ENCODE measurements at regions not wholly inside any gene's neighbourhood (a gene's known extent, or its start where the extent isn't known, plus 50 kb on each side); places are given as distances from the start of the nearest gene placed in this dataset.
A peak's percentile ranks its signal among the peaks of the same experiment; 100 is the strongest.
"Not testable (repeated sequence)": the region's sequence is repeated elsewhere in the genome, so short reads cannot be mapped to it uniquely, and the experiment has no call there.

- not testable (repeated sequence) for DNase-seq (ENCODE audit: low read depth)
Observed at GRCh38 chr13:52324831-52325230, 81.1 kb downstream of the THSD1 start.

- no peak for DNase-seq (ENCODE audit: low read depth)
Observed at GRCh38 chr13:52319876-52320275, 86.1 kb downstream of the THSD1 start.

- DNase-seq (ENCODE audit: low read depth) = not testable (repeated sequence)
Observed at GRCh38 chr13:52309833-52310232, 96.1 kb downstream of the THSD1 start.

- not testable (repeated sequence) for DNase-seq (ENCODE audit: low read depth)
Observed at GRCh38 chr13:52306336-52306735, 99.6 kb downstream of the THSD1 start.

- not testable (repeated sequence) for DNase-seq (ENCODE audit: low read depth)
Observed at GRCh38 chr13:52303098-52303497, 102.9 kb downstream of the THSD1 start.

- DNase-seq (ENCODE audit: low read depth) = not testable (repeated sequence)
Observed at GRCh38 chr13:52302688-52303087, 103.3 kb downstream of the THSD1 start.

GRCh38 chr13:52301810-52302400 is 104.1 kb downstream of the THSD1 start:
- DNase-seq (ENCODE audit: low read depth) = not testable (repeated sequence)

- not testable (repeated sequence) for DNase-seq (ENCODE audit: low read depth)
Observed at GRCh38 chr13:52298079-52298661, 107.8 kb downstream of the THSD1 start.

GRCh38 chr13:52288891-52289290 is 117.1 kb downstream of the THSD1 start:
- not testable (repeated sequence) for DNase-seq (ENCODE audit: low read depth)

GRCh38 chr13:52281387-52281786 is 122.0 kb upstream of the NEK3 start:
- DNase-seq (ENCODE audit: low read depth) = not testable (repeated sequence)

GRCh38 chr13:52279408-52279807 is 120.0 kb upstream of the NEK3 start:
- DNase-seq (ENCODE audit: low read depth) = not testable (repeated sequence)

GRCh38 chr13:52254299-52254698 is 94.9 kb upstream of the NEK3 start:
- not testable (repeated sequence) for DNase-seq (ENCODE audit: low read depth)

GRCh38 chr13:52240752-52241151 is 81.4 kb upstream of the NEK3 start:
- DNase-seq (ENCODE audit: low read depth) = not testable (repeated sequence)

- DNase-seq (ENCODE audit: low read depth) = peak; percentile 53
Observed at GRCh38 chr13:52235900-52236595, 76.7 kb upstream of the NEK3 start.

GRCh38 chr13:52234928-52235327 is 75.5 kb upstream of the NEK3 start:
- not testable (repeated sequence) for DNase-seq (ENCODE audit: low read depth)

- DNase-seq (ENCODE audit: low read depth) = not testable (repeated sequence)
Observed at GRCh38 chr13:52223063-52223462, 63.7 kb upstream of the NEK3 start.

- DNase-seq (ENCODE audit: low read depth) = not testable (repeated sequence)
Observed at GRCh38 chr13:52213920-52214319, 54.5 kb upstream of the NEK3 start.

- not testable (repeated sequence) for DNase-seq (ENCODE audit: low read depth)
Observed at GRCh38 chr13:52212886-52213285, 53.5 kb upstream of the NEK3 start.

- not testable (repeated sequence) for DNase-seq (ENCODE audit: low read depth)
Observed at GRCh38 chr13:52211416-52211776, 52.0 kb upstream of the NEK3 start.

GRCh38 chr13:52210564-52211415 is 51.4 kb upstream of the NEK3 start:
- not testable (repeated sequence) for DNase-seq (ENCODE audit: low read depth)
